HG03354 (cell line): ENCODE measurements at regions not wholly inside any gene's neighbourhood (a gene's known extent, or its start where the extent isn't known, plus 50 kb on each side); places are given as distances from the start of the nearest gene placed in this dataset.
"Not testable (repeated sequence)": the region's sequence is repeated elsewhere in the genome, so short reads cannot be mapped to it uniquely, and the experiment has no call there.

Source experiments
- ATAC-seq: cut with Tn5 transposase; IDR thresholded peaks from one replicate; pipeline ENCODE4 v1.9.1; 2021; ENCODE audit warnings: mild to moderate bottlenecking; ENCODE audit not compliant: unreplicated experiment, poor library complexity, severe bottlenecking

DNA sequence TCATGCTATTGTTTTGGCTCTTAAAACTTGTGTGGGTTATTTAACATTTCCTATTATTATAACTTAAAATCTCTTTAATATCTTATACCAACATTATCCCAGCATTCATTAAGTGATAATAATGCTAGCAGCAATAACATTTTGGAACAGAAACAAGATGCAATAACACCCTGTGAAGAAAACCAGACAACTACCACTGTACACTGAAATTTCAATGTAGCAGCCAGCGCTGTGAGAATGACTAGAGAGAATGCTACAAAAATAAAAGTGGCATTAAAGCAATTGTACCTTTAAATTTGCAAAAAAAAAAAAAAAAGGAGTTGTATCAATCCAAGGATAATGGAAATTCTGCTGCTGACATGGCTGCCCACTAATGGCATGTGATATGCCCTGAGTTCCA lies 269.9 kb downstream of the TTC32 start:
- ATAC-seq, result no peak

DNA sequence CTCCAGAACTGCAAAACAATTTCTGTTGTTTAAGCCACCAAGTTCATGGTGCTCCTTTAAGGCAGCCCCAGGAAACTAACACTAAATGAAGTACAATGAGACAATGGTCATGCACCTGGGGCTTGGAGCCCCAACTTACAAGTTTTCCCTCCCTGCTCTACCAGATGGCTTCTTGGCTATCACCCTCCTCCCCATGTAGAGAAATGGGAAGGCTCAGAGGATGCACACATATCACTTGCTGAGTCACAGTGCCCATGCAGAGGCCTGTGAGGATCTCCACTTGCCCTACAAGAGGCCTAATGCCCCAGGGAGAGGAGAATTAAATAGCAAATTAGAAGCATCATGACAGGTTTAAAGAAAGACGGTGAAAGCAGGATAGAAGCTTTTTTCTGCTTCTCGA lies 270.9 kb downstream of the TTC32 start:
- no peak for ATAC-seq

DNA sequence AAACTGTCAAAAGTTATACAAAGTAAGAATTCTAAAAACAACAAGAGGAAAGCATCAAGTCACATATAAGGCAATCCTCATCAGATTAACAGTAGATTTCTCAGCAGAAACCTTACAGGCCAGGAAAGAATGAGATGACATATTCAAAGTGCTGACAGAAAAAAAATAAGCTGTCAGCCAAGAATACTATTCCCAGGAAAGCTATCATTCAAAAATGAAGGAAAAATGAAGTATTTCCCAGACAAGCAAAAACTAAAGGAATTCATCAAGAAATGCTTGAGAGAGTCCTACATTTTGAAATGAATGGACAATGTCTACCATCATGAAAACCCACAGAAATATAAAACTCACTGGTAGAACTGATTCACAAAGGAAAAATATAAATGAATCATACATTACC lies 268.9 kb upstream of the OSR1 start:
- ATAC-seq, result no peak

DNA sequence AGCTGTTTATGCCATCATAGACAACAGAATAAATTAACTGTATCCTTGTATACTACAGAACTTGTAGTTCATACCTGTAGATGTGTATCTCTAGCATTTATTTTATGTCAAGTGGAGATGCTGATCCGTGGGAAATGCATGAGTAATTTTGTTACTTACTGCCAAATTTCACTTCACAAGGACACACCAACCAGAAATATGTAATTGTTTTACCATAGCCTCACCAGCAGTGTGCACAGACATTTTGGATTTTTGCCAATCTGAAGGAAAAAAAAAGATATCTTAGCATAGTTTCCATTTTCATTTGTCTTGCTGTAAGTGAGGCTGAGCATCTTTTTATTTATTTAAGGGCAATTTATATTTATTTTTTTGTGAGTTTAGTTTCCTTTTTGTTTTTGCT lies 265.1 kb upstream of the OSR1 start:
- no peak for ATAC-seq

DNA sequence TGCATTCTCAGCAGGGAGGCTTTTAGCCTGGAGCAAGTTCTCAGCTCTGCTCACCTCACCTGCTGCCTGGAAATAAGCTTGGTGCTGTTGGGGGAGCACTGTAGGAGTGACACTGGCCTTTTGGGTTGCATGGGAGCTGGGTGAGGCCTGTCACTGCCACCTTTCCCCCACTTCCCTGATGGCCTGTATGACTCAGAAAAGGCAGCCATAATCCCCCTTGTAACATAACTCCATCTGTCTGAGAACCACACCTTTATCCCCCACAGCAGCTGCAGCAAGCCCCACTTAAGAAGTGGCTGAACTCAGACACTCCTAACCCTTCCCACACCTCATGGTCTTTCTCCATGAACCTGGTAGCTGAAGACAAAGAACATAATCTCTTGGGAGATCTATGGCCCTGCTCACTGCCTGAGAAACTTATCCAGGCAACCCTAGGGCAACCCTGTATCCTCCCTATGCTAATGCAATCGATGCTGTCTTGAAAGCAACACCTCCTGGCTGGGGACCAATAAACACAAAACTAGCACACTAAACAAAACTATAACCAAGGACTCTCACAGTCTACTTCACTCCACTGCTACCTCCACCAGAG lies 258.9 kb upstream of the OSR1 start:
- ATAC-seq, result no peak

DNA sequence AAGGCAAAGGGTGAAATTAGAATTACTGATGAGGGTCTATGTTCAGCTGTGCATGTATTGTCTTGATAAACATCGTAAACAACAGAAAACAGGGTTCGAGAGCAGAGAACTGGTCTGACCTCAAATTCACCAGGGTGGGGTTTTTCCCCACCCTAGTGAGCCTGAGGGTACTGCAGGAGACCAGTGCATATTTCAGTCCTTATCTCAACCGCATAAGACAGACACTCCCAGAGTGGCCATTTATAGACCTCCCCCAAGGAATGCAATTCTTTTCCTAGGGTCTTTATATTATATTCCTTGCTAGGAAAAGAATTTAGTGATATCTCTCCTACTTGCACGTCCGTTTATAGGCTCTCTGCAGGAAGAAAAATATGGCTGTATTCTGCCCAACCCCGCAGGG lies 257.0 kb upstream of the OSR1 start:
- not testable (repeated sequence) for ATAC-seq

DNA sequence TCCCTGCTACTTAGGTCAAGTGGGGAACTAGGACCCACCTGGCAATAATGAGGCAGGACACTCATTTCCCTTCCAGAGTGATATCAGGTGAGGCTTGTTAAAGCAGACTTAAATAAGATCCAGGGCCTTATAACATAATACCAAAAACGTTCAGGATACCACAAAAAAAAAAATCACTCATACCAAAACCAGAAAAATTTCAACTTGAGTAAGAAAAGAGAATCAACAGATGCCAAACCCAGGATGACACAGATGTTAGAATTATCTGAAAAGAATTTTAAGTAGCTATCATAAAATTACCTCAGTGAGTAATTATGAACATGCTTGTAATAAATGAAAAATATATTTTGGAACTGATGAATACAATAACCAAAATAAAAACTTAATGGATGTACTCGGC lies 255.6 kb upstream of the OSR1 start:
- no peak for ATAC-seq

DNA sequence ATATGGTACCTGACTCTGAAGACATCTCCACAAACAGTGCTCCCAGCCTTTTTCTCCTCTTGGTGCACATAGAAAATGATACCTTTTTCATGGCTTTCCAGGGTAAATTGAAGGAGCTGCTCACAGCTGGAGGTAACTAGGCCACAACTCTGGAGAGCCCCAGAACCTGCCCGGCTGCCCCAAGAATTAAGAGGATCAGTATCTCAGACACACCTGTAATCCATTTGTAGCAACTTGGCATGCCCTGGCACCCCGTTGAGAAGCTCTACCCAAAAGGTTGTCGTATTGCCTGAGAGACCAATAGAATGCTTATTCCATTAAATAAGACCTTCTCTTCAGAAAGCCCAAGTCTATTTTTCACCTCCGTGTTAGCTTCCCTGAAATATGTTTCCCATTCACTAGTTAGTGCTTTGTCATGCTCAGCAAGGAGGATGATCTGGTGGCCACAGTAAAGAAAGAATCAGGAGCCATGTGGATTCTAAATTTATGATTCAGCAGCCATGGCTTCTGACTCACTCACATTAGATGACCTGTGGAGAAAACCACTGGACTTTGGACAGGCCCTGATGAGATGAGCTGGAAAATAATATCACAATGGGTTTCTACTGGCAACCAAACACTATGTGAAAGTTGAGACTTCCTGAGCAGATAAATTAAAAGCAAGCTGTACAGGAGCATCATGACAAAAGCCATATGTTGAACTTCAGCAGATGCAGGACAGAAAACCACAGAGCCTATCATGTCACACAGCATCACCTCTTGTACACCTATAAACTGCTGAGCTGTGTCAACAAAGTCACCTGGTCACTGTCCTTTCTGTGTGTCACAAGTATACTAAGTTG lies 253.3 kb upstream of the OSR1 start:
- no peak for ATAC-seq

DNA sequence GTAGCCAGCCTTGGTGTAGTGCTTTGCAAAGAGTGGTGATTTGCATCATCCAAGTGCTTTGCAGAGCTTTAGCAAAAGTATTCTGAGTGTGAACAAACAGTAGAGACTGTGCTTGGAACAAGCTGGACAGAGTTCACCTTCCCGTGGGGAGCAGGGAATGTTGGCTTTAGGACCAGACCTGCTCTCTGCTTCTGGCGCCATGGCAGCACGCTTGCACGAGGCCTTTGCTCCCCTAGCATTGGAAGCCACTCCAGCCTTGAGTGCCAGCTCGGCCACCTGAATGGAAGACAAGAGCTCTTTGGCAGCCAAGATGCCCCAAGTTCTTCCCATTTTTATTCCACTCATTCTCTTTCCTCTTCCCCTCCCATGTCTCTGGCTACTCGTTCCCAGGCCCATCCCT lies 250.8 kb upstream of the OSR1 start:
- no peak for ATAC-seq

DNA sequence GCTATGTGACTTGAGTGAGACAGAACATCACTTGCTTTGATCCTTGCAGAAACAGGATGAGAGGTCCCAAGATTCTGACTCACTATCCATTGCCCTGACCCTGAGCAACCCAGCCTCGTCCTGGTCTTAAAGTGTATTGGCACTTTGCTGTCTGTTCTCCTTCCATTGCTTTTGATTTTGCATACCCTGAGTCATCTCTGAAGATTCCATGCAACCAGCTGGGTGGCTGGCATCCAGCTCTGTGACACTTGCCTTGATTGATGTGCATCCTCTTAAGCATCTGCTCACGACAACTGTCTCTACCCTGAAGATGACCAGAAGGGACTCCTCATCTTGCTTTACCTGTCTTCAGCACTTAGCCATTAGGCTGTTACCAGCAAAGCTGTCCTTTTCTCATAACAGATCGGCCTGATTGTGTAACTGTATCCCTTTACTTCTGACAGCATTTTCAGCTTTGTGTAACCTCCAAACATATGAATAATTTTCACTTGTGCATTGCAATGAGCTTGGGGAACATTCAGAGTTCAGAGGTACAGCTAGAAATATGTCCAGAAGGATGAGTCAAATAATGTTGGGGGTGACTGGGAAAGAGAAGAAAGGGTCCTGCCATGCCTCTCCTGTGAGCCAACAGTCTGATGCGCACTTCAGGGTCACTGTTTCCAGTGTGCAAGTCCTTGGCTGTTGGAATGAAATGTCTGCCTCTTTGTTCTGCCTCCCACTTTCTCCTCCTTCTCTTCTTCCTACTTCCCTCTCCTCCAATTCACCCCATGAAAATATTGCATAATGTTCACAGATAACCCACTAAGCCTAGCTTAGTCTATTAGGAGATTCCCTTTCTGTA lies 249.7 kb upstream of the OSR1 start:
- no peak for ATAC-seq

DNA sequence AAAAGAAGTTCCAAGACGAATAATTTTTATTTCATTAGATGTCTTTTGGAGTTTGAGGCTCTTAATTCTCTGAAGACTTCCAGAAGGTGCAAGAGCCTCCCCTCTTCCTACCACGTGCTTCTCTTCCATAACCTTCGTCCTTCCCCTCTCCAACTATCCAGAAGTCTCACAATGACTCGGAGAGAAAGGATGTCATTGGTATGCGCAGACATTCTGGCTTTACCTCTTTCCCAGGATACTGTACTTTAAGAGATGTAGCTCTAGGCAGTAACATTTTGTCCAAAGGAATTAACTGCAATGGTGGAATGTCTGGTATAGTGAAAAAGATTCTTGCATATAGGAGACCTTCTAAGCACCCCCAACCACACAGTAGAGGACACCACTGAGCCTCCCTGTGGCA lies 249.0 kb upstream of the OSR1 start:
- ATAC-seq, result no peak

DNA sequence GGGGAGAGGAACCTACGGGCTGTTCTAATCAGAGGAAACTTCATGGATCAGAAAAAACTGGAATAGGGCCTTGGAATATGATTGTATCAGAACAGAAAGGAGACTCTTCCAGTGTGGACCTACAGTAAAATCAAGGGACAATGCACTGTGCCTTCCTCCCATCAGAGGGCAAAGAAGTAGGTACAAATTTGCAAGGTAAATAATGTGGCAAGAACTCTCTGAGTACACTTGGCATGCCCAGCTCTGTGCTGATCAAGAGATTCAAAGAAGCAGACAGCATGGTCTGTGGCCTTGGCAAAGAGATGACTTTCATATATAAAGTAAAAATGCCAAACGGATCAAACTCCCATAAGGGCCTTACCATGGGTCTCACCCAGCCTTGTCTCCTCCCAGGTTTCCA lies 242.6 kb upstream of the OSR1 start:
- no peak for ATAC-seq

DNA sequence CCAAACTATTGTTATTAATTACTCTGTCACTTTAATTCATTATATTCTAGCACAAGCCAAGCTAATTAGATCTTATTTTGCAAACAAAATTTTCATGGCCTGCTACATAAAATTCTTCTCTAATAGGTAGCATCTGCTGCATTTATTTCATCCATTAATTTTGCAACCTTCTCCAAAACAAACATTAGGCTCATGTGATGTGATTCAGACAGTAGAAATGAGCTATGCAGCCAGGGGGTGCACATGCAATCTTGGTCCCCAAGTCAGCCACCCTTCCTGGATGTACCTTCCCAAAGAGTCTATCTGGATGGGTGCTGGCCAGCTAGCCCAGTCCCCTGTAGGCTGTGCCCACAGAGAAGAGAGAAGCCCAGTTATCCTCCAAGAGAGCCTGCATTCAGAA lies 242.1 kb upstream of the OSR1 start:
- ATAC-seq, result no peak

DNA sequence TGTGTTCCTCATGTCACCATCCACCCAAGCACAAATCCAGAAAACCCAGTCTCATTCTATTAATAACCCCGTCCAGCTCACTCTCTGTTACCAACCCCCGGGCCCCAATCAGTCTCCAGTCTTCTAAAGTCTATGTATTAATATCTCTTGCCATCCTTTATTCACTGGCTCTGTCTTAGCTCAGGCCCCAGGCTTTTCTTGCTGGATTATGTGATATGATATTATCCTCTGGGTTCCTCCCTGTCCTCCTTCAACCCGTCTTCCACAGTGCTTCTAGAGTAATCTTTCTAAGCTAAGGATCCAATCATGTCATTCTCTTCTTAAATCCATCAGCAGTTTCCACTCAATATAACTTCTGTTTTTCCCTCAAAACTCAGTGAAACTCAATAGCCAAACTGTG lies 240.5 kb upstream of the OSR1 start:
- no peak for ATAC-seq

DNA sequence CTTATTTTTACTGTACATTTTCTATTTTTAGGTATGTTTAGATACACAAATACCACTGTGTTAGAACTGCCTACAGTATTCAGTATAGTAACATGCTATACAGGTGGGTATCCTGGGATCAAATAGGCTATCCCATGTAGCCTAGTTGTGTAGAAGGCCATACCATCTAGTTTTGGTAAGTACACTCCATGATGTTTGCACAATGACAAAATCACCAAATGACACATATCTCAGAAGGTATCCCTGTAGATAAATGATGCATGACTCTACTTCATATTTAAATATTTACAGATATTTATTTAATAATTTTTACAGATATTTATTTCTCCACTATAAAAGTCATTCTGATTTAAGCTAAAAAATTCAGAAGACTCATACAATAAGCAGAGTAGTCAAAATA lies 233.8 kb upstream of the OSR1 start:
- ATAC-seq, result no peak

DNA sequence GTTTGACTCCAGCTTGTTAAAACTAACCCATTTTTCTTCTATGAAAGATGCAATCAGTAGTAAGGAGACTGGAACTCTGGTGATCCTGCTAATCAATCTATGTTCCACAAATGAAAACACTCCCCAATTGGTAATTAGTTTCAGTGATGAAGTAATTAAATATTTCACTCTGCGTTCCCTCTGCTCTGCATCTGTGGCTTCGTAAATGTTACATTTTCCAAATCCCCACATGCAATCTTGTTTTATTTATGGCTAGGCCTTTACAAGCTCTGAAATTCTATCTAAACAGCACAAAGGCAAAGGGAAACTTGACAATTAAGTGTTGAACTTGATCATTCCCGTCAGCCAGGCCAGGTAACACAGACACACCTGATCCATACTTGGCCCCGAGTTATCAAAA lies 231.4 kb upstream of the OSR1 start:
- no peak for ATAC-seq

DNA sequence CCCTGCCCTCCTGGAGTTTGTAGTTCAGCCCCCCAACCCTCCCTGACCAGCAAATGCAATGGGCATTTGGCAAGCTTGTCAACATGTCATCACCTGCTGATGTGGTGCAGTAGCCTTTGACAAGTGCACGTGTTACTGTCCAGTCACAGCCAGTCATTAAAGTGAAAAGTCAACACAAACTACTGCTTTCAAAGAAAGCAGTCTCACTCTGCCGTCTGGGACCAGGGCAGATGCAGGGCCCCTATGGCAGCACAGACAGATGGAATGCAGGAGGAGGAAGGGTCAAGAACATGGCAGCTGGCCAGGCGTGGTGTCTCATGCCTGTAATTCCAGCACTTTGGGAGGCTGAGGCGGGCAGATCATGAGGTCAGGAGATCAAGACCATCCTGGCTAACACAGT lies 222.4 kb upstream of the OSR1 start:
- ATAC-seq, result no peak

DNA sequence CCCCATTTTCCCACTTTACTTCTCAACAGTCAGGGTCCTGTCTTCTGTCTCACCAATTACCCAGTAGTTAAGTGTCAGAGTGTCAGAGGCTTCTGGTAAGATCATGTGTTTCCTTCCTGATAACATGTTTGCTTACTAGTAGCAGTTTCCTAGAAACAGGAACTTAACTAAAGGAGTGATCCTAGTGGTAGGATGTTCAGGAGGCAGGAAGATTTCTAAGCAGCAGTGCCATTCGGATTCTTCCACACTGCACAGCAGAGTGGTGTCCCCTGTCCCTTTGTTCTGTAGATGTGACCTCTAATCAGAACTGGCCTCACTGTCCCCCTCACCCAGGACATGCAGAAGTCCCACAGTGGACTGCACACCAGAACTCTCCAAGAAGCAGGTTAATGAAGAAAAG lies 221.8 kb upstream of the OSR1 start:
- no peak for ATAC-seq

DNA sequence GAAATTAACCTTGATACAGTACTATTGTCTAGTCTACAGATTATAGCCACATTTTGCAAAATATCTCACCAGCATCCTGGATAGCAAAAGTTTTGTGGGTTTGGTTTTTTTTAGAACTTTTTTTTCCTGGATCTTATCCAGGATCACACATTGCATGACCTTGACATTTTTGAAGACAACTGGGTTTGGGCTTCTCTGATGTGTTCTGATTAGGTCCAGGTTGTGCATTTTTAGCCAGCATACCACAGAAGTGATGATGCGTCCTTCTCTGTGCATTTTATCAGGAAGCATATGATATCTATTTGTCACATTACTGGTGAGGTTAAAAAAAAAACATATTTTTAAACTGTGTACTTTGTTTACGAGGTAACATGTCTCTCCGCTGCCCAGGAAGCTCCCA lies 221.0 kb upstream of the OSR1 start:
- ATAC-seq, result no peak

DNA sequence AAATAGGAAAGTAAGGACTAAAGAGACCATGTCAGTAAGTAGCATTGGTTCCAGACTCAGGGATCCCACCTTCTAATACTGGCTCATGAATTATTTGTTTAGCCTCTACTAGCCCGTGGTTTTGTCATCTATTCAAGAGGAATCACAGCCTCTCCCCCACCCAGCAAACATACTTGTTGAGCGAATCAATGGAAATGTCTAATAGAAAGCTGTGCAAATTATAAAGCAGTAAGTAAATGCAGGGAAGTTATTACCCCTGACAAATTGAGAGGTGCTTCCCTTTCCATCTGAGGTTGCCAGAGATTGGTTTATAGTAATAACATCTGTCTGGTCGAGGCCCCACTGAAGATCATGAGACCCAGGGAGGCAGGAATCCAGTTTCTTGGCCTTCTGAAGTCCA lies 219.3 kb upstream of the OSR1 start:
- ATAC-seq, result no peak

DNA sequence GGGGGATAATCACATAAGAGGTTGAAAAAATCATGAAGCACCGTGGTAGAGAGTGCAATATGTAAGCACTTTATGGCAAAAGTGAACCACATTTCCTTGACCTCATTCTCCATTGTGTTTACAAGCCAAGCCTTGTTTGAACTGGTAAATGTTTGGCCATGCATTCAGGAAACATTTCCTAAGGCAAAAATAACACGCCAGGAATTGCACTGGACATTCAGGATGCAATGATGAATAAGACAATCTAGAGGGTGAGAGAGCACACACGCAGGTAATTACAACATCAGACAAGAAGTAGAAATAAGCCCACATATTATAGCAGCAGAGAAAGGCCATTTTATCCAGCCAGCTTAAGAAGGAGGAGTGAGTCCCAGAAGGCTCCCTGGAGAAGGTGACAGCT lies 218.0 kb upstream of the OSR1 start:
- ATAC-seq, result no peak
